ENCODE measurements at regions not wholly inside any gene's neighbourhood (a gene's known extent, or its start where the extent isn't known, plus 50 kb on each side); places are given as distances from the start of the nearest gene placed in this dataset.
"Not testable (repeated sequence)": the region's sequence is repeated elsewhere in the genome, so short reads cannot be mapped to it uniquely, and the experiment has no call there.

GRCh38 chr20:4435671-4436455 lies 186.8 kb upstream of the ADRA1D start:
- Histone ChIP-seq H3K9me3 (no peaks in the 10 kb centered on the region), H3K27ac (no peak overlapping the region), H3K4me3 (no peak overlapping the region), H3K36me3 (ENCODE audit: insufficient read depth in 1 of 2, low read depth in 1 of 2) (no peaks in the 10 kb centered on the region), H3K27me3 (ENCODE audit: insufficient read depth in 3 of 3, low read length in 2 of 3) (peaks cover 0 to 2% (median 2%) of the 10 kb centered on the region in 3 donors), H3K4me1 (no peaks in the 10 kb centered on the region)
- no peak for DNase-seq
- no peak for ATAC-seq
- intact Hi-C loops (cut with DNase I), result loop anchor here in 1 of 2 donors (10.0 kb wide), 1 partner anchor 1799 kb away; no protein-coding TSS in a partner anchor
- no peak for TF ChIP-seq CTCF (IDR thresholded peaks at IDR 0.05)
- WGBS, 3 donors, result 76 to 78% (median 76%) methylated on average over 6 of the region's 6 CpGs

- no peak for ATAC-seq
- intact Hi-C loops (cut with DNase I), result loop anchor here in 1 of 2 donors (10.0 kb wide), 1 partner anchor 1800 kb away; no protein-coding TSS in a partner anchor
- Histone ChIP-seq H3K4me3 (no peak overlapping the region), H3K4me1 (no peaks in the 10 kb centered on the region), H3K9me3 (no peaks in the 10 kb centered on the region), H3K27ac (no peak overlapping the region), H3K27me3 (ENCODE audit: insufficient read depth in 3 of 3, low read length in 2 of 3) (peaks cover 0 to 2% (median under 1%) of the 10 kb centered on the region in 3 donors), H3K36me3 (ENCODE audit: insufficient read depth in 1 of 2, low read depth in 1 of 2) (no peaks in the 10 kb centered on the region)
- DNase-seq, result no peak
- no peak for TF ChIP-seq CTCF (IDR thresholded peaks at IDR 0.05)
- 57 to 78% (median 58%) methylated on average over 1 of the region's 1 CpG for WGBS, 3 donors
Measured at GRCh38 chr20:4435225-4435624, 186.1 kb upstream of the ADRA1D start.

- TF ChIP-seq CTCF (IDR thresholded peaks at IDR 0.05), result no peak
- no peaks in the 10 kb centered on the region for H3K4me1 ChIP-seq
- ATAC-seq (no peak), DNase-seq (no peak)
- intact Hi-C loops (cut with DNase I), result loop anchor here in 1 of 2 donors (10.0 kb wide), 1 partner anchor 1800 kb away; no protein-coding TSS in a partner anchor
- H3K4me3 ChIP-seq, result no peak overlapping the region
- 37 to 54% (median 43%) methylated on average over 4 of the region's 4 CpGs for WGBS, 3 donors
- H3K27me3 ChIP-seq (ENCODE audit: insufficient read depth in 3 of 3, low read length in 2 of 3), result peaks cover 0 to 2% (median 0%) of the 10 kb centered on the region in 3 donors
- H3K9me3 ChIP-seq, result no peaks in the 10 kb centered on the region
- no peak overlapping the region for H3K27ac ChIP-seq
- H3K36me3 ChIP-seq (ENCODE audit: insufficient read depth in 1 of 2, low read depth in 1 of 2), result no peaks in the 10 kb centered on the region
Measured at GRCh38 chr20:4434681-4435080, 185.6 kb upstream of the ADRA1D start.

GRCh38 chr20:4431446-4431845 lies 182.4 kb upstream of the ADRA1D start:
- H3K27me3 ChIP-seq (ENCODE audit: insufficient read depth in 3 of 3, low read length in 2 of 3), result no peaks in the 10 kb centered on the region

GRCh38 chr20:4430826-4431225 lies 181.7 kb upstream of the ADRA1D start:
- H3K9me3 ChIP-seq; H3K27me3 ChIP-seq (ENCODE audit: insufficient read depth in 3 of 3, low read length in 2 of 3); H3K4me3 ChIP-seq; H3K27ac ChIP-seq; H3K36me3 ChIP-seq (ENCODE audit: insufficient read depth in 1 of 2, low read depth in 1 of 2); DNase-seq; H3K4me1 ChIP-seq; ATAC-seq: not testable (repeated sequence)
- WGBS, 3 donors, result 82 to 88% (median 85%) methylated on average over 11 of the region's 11 CpGs
- intact Hi-C loops (cut with DNase I), result loop anchor here in 1 of 2 donors (10.0 kb wide), 1 partner anchor 1804 kb away; no protein-coding TSS in a partner anchor

More at GRCh38 chr20:4431446-4431845, 182.4 kb upstream of the ADRA1D start:
- Histone ChIP-seq H3K9me3 (no peaks in the 10 kb centered on the region), H3K4me1 (no peaks in the 10 kb centered on the region), H3K27ac (no peak overlapping the region), H3K36me3 (ENCODE audit: insufficient read depth in 1 of 2, low read depth in 1 of 2) (no peaks in the 10 kb centered on the region), H3K4me3 (no peak overlapping the region)
- intact Hi-C loops (cut with DNase I), result loop anchor here in 1 of 2 donors (10.0 kb wide), 1 partner anchor 1803 kb away; no protein-coding TSS in a partner anchor
- DNase-seq (no peak), ATAC-seq (no peak)
- no peak for TF ChIP-seq CTCF (IDR thresholded peaks at IDR 0.05)
- 54 to 86% (median 79%) methylated on average over 2 of the region's 2 CpGs for WGBS, 3 donors
